Fibroblast of skin of right biceps (primary cell): ENCODE measurements at regions not wholly inside any gene's neighbourhood (a gene's known extent, or its start where the extent isn't known, plus 50 kb on each side); places are given as distances from the start of the nearest gene placed in this dataset.

Experiments
- DNase-seq: peaks from one replicate; pipeline ENCODE4 v3.0.0-alpha.2; 2013

DNA sequence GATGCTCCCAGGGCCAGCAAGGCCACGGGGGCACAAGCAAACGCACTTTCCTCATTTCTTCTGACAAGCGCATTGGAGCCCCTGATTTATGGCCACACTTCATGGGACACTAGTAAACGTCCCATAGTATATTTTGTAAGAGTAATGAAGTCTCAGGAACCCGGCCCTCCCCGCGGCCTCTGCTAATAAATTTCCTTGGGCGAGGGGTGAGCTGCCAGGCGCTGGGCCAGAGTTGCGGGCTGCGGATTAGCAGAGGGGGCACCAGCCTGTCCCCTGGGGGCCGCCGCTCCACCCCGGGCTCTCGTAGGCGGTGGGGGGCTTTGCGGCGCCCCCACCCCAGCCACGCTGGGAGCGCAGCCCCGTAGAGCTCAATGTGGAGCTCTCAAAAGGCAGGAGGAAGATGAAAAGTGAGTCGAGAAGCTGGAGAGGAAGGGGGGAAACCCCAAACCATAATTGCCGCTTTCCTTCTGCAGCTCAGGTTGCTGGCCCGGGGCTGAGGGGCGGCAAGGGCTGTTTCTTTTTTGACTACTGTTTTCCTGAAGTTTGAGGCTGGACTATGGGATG, 173.6 kb downstream of the CDC5L start:
- DNase-seq: no peak

DNA sequence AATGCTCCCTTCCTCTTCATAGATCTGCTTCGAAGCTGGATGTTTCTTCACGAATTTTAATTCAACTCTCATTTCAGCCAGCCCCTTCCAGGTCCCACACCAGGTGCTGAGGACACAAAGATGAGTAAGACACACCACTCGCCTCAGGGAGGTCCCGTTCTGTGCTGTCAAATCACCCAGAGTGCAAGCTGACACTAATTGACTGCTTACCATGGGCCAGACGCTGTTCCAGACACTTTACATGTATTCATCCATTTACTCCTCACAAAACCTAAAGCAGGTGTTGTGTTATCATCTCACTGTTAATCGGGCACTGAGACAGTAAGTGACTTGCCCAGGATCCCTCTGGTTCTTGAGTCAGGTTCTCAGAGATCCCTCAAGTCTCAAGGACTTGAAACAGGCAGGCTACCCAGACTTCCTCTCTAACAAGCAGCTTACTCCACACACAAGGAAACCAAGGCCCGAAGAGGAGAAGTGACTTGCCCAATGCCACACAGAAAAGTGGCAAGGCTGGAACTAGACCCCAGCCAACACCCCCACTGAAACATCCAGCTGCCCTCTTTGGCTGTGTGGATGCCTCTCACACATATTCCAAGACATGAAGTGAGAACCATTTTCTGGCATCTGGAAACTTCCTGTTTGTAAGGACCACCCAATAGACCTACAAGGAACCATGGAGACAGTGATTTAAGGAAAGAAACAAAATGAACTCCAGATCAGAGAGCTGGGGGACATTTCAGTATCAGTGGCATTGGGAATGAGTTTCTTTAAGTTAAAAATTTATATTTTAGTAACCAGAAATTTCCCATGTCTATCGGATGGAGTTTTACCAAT, 174.5 kb downstream of the CDC5L start:
- DNase-seq: no peak

DNA sequence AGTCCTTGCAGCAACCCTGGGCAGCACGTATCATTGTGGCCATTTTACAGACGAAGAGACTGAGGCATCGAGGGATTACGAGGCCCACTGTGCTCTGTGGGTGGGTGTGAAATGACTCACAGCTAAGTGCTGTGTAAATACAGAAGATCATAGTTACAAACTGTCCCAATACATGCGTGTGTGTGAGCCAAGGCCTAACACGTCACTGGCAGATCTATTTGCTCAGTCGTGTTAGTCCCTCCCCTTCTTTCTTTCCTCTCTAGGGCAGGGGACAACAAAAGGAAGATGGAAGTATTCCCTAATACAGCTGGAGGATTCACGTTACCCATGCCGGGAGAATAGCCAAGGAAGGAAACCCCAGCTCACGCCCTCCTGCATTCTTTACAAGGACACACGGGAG, 175.9 kb downstream of the CDC5L start:
- peak; percentile 17 for DNase-seq

DNA sequence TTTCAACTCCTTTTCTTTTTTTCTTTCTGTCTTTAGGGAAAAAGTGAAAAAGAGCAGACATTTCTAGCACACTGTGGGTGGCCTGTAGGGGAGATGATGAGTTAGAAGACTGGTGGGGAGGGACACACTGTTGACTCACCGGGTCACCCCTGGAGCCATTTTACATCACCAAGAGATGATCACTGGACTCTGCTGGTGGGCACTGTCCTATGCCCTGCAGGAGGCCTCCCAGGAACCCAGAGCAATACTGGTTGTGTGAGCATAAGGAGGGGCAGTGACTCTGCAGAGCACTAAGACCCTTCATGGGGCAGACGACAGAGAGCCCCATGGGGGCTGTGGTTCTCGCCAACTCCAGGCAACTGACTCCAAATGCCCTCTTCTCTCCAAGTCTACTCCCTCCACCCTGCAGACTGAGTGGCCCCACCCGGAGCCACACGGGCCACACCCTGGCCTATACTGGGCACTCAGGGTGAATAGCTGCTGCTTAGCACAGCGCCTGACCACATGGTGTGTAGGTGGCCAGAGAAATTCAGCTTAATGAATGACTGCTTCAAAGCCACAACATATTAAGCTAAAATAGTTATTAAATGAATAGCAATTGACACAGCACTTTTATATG, 177.5 kb downstream of the CDC5L start:
- no peak for DNase-seq

DNA sequence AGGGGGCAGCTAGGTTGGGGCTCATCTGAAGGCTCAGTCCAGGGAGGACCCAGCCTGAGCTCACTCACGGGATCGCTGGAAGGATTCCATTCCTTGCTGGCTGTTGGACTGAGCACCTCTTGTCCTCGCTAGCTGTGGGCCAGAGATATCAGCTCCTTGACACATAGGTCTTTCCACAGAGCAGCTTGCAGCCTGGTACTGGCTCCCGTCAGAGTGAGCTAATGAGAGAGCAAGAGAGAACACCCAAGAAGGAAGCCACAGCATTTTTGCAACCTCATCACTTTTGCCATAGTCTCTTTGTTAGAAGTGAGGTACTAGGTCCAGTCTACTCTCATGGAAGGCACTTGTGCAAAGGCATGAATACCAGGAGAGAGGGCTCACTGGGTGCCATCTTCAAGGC, 179.9 kb downstream of the CDC5L start:
- no peak for DNase-seq

DNA sequence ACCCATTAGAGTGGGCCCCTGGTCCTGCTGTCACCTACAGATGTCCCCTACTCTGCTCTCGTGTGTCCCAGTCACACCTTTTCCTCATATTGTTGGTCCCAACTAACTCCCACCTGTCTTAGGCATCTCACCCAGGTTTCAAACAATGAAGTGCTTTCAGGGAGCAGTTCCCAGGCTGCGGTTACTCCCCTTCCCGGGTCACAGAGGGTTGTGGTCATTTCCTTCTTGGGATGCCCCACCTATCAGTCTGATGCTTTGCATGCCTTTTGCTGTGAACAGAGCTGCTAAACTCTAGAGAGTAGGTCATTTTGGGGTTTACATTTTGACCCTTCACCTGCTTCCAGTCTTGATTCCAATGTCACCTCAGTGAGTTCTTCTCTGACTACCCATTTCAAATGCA, 181.6 kb downstream of the CDC5L start:
- DNase-seq: no peak

DNA sequence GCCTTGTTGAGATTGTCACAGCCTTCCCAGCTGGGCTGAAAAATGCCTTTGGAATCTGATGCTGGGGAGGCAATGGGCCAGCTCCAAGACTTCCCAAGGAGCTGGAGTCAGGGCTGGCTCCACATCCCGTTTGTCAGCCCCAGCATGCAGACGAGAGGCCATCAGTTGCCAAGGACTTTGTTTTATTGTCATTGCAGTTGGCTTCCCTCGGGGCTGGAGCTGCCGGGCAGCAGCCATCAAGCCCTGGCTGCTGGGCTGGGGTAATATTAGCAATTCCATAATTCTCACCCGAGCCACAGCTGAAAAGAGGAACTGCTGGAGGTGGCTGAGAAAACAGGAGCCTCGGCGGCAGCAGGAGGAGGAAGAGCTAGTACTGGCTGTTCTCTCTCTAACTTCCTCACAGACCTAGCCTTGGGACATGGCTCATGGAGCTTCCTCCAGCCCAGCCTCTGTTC, 182.5 kb downstream of the CDC5L start:
- DNase-seq: peak; percentile 75

DNA sequence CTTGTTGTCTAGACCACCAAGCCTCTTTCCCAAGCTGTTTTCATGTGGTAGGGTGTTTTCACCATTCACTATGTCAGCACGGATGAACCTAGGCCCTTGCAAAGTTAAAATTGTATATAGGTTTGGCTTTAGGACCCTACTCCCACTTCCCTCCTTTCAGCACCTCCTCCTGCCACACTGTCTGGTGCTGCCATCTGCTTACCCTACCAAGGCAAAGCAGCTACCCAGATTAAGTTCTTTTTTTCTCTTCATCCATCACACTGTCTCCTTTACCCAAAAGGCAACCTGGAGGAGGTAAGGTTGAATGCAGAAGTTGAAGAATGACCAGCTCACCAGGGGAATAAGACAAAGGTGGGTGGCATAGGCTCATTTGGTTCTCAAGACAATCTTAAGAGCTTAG, 184.0 kb downstream of the CDC5L start:
- DNase-seq: no peak

DNA sequence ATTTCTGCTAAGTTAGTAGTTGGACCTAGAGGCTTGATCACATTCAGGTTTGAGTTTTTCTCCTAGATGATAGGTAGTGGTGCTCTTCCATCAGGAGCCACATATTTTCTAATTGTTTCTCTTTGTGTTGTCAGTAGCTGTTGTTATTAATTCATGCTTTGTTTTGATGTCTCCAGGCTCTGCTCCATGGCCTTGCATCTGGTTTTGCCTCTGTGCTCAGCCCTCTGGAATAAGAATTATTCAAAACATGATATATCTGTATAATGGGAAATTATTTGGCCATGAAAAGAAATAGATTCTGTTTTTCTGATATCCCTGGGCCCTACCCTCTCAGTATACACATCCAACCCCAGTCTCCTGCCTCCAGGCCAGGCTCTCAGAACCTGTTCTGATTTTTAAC, 184.8 kb downstream of the CDC5L start:
- DNase-seq: no peak

DNA sequence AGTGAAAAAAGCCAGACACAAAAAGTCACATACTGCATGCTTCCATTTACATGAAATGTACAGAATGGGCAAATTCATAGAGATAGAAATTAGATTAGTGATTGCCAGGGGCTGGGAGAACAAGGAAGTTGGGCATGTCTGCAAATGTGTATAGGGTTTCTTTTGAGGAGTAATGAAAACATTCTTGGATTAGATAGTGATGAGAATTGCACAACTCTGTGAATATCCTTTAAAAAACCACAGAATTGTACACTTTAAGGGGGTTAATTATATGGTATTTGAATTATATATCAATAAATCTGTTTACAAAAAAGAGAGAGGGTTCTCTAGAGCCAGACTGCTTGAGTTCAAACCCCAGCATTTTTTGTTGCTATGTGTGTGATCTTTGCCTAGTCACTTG, 188.1 kb downstream of the CDC5L start:
- DNase-seq: peak; percentile 52

DNA sequence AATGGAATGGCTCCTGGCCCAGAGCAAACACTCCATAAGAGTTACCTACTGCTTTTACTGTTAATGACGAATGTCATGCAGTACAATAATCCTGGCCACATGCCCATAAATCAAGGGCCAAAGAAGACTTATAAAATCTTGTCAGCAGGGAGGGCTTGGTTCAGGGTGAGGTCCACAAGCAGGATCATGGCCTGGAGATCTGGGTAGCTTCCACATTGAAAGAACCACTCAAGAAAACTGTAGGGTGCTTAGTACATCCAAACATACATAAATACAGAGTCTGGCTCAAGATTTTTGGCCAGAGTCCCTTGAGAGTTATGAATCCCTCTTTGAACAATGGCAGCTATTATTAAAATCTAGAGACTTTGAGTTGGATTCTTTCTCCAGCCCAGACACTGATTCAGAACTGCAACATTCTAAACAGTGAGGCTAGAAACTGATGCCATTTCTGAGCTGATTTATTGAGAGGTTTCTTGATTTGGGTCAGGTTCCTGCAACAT, 188.7 kb downstream of the CDC5L start:
- DNase-seq: peak; percentile 75

DNA sequence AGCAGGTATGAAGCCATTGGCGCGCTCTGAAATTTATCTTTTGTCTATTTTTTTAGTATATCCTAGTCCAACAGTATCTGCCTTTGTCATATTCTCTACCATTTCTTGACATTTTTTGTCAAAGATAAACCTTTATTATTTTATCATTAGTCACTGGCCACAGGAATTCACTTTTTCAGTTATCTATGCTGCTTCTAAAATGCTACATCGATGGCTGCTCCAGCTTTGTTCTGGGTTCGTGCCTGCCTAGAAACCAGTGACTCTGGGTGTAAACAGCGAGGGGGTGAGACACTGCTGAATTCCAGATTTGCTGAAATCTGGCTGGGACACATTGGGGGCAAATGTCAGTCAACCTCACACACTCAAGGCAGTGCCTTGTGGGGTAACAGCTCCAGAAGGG, 193.4 kb downstream of the CDC5L start:
- peak; percentile 87 for DNase-seq

DNA sequence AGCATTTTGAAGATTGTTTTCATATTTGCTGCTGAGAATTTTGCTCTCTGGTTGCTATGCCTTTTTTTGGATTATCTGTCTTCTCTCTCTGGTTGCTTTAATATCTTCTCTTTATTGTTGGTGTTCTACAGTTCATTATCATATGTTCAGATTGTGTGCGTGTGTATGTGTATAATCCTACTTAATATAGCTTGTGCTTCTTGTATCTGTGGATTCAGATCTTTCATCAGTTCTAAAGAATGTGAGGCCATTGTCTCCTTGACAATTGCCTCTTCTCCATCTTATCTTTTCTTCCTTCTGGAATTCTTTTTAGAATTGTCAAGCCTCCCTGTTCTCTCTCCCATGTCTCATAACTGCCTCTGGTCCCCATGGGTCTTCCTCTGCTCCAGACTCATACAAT, 195.4 kb downstream of the CDC5L start:
- DNase-seq: no peak

DNA sequence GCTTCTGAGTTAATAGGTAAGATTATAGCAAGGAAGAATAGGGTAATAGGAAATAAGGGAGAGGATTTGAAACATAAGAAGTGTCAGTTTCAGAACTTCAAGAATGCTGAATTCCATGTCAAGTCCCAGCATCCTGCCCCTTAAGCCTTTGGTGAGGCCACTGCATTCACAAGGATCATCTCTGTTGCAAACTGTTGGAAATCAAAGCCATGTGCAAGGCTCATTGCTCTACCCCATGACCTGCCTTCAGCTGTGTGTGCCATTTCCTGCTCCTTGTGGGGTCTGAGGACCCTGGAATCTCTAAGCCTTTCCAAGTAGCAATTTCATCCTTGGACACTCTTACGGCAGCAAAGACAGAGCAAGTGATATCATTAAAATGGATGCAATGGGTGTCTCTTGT, 203.0 kb downstream of the CDC5L start:
- no peak for DNase-seq

DNA sequence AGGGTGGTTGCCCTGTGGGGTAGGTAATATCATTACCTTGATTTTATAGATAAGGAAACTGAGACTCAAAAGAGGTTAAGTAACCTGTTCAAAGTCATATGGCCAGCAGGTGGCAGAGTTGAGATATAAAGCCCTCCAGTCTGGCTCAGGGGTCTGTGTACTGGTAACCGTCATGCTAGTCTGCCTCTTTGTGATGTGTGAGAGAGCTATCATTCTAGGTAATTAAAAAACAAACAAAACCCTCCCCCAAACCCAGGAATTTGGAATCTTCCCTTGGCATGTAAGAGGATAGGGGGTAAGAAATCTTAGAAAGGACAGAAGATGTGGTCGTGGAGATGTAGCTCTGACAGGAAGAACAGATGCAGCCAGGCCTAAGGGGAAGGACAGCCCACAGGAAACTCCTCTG, 206.0 kb downstream of the CDC5L start:
- peak; percentile 85 for DNase-seq

DNA sequence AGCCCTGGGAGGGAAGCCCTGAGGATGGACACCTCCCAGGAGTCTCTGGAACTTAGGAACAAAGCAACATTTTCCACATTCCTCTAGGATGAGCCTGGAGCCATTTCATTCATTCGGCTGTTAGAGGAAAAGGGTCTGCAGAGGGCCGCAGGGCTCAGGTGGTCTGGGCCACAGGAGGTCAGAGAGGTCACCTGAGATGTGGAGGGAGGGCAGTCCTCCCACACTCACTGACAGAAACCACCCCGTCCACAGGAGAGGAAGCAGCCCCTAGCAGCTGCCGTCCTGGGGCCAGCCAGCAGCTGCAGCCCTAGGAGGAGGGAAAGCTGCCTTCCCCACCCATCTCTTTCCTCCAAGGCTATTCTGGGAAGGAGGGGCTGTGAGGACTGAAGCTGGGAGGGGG, 207.0 kb downstream of the CDC5L start:
- DNase-seq: no peak

DNA sequence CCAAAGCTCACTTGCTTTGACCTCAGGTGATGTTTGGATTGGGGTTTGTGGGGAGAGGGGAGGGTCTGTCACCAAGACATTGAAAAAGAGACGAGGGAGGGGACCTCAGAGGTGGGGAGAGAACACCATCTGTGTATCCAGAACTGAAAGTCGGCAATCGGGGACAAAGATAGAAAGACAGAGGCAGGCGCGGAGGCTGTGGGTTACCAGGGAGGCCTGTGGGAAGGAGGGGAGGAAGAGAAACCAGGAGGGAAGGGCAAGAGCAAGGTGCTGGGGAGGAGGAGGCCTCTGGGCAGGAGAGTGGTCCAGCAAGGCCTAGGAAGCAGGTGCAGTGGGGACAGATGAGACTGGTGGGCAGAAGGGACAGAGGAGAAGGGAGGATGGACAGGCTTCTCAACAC, 211.2 kb downstream of the CDC5L start:
- no peak for DNase-seq

DNA sequence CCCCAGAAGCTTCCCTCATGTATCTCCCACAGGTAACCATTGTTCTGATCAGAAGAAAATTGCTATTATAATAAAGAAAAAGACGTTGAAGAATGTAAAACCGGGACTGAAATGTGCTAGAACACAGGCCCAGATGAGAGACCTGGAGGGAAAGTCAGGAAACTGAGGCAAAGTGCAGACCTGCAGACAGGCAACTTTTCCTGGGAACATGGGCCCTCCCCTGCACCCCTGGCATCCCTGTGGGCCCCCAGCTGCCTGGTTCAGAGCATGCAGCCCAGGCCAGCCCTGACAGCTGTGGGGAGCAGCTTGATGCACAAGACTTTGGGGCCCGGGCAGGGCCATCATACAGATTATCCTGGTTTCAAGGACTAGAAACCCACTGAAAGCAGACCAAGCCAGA, 212.2 kb downstream of the CDC5L start:
- DNase-seq: no peak

DNA sequence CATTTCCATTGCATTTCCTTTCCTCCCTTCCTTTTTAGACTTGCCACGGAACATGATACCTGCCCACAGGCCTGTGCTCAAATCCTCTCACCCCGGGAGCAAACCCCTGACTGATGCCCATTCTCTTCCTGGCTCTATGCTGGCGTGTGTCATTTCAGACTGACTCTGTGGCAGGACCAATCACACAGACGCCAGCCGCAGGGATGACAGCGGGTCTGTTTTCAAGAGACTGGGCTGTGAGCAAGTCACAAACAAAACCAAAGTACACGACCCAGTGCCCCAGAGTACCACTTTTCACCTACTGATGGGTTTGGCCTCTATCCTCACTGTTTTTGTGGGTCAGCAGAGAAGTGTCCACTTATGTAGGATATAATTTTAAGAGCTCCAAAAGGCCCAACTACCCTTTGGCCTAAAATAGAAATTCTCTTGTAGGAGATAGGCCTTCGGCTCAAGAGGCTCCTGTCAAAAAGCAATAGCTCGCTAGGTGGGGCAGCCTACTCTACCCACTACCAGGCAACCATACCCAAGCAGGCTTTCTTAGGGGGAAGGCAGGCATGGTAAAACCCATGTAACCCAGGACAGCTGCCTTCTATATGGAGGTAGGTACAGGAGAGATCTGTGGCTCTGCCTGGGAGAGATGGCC, 215.7 kb downstream of the CDC5L start:
- no peak for DNase-seq

DNA sequence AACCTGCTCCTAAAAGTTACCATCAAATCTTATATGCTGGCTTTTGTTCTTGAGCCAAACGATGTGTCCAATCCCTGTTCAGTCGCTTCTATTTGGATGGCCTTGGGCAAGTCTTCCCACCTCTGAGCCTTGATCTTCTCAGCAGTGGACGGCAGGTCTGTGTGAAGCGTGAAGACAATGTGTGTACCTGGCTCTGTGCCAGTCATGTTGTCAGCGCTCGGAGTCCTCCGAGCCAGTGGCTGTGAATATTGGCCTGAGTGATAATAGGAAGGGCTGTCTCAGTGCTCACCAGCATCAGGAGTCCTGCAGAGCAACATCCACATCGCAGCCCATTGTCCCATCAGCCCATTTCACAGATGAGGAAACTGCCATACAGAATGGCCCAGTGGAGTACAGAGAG, 219.0 kb downstream of the CDC5L start:
- DNase-seq: no peak

DNA sequence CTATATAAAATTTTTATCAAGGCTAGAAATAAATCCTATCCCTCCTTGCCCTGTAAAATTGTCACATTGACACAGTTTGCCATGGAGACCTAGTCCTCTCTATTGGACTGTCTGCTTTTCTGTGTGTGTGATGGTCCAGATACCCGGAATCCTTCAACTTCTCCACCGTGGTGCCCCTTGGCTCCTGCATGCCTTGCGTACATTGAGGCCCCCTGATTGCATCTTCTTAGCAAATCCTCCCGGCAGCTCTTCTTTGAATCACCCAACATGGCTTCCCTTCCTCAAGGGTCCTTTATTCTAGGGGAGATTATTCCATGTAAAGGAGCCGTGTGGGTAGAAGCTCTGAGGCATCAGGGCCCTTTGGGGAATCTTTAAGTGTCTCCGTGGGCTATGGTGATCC, 219.5 kb downstream of the CDC5L start:
- no peak for DNase-seq

DNA sequence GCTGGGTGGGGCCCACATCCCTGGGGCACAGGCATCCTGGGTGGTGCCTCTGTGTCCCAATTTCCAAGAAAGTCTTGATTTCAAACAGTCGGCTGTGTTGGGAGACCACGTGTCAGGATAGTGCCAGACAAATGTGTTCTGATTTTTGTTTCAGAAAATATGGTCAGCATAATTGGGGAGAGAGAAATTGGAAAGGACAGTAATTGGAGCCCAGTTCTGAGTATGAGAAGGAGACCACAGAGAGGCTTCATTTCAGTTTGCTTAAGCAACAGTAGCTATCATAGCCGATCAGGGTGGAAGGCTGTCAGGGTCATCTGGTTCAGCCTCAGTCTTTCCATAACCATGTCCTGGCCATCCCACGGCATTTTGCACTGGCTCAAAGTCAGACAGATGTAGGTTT, 220.7 kb downstream of the CDC5L start:
- no peak for DNase-seq

DNA sequence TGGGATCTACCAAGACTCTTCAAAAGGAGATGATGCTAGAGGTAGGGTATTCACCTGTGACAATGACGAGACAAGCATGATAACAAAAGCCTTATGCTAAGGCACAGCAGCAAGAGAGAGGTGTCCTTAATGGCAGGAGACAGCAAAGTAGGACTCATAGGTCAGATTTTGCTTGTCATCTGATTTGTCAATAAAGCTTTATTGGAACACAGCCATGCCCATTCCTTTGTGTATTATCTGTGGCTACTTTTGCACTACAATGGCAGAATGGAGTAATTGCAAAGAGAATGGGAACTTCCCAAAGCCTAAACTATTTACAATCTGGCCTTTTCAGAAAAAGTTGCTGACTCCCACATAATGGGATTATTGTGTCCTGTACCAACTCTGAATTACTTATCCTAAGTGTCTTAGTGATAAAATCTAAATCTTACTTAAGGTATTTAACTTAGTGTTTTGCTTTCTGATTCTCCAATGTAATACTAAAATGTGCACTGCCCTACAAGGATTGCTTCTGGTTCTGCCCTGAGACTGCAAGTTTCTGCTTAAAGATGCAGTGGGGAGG, 221.6 kb downstream of the CDC5L start:
- DNase-seq: no peak
